HG03196 (cell line): ENCODE measurements at regions not wholly inside any gene's neighbourhood (a gene's known extent, or its start where the extent isn't known, plus 50 kb on each side); places are given as distances from the start of the nearest gene placed in this dataset.
"Not testable (repeated sequence)": the region's sequence is repeated elsewhere in the genome, so short reads cannot be mapped to it uniquely, and the experiment has no call there.

Source experiments
- ATAC-seq: cut with Tn5 transposase; IDR thresholded peaks from one replicate; pipeline ENCODE4 v1.9.1; 2021; ENCODE audit not compliant: unreplicated experiment

DNA sequence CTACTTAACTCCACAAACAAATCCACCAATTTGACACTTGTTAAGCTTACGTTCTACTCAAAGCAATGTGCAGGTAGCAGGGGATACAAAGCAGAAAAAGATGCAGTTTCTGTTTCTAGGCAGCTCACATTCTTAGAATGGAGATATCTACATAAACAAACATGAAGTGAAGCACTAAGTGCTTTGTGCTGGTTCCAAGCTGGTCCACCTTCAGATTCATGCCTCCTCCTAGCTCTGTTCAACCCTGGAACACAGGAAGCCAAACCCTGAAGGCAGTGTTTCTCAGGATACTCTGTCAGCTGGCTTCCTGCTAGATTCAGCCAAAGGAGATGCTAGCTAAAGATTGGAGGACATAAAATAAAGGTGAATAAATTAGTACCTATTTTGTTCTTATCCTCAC lies 55.3 kb upstream of the NOL4 start:
- ATAC-seq: no peak

DNA sequence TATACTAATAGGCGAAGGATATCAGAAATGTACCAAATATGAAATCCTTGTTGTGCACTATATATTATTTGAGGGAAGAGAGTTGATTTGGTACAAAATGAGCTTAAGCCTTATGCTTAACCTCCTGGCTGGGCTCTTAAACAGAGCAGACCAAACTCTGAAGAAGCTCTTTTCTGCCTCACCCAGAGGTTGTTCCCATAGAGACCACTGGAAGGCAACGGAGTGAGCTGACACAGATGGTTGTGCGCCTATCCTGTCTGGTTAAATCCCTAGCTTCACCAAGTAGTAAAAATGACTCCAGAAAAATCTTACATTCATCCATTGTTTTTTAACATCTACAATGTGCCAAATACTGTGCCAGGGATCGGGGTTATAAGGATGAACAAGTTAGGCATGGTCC lies 55.9 kb upstream of the NOL4 start:
- no peak for ATAC-seq

DNA sequence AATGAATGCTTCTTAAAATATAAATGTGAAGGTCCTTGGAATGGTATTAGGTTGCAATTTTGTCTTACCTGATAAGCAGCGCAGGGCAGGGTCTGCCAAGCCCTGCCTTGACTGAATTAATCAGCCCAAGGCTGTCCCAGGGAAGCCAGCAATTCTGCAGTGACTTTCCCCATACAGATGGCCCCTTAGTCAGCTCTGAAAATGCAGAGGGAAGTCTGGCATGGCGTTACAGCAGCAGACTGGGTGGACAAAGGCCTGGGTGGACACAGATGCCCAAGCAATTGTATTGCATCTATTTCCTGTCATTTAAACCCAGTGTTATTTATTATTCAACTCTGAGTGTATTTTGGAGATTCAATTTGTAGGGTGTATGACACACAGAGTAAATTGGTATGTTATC lies 56.6 kb upstream of the NOL4 start:
- ATAC-seq: no peak

DNA sequence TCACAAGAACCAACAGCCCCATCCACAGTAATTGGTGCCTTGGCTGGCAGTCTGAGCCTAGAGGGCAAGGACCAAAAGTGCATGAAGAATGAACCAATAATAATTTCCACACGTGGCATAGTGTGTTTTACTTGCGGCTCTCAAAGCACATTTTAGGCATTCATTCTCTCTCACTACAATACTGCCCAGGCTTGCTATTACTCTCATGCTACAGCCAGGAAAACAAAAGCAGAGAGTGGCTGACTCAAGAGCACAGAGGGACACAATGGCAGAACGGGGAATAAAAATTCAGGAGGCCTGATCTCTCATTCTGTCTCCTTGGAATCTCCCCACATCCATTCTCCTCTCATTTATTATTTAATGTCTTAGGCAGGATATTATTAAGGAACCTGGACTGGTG lies 57.0 kb upstream of the NOL4 start:
- no peak for ATAC-seq

DNA sequence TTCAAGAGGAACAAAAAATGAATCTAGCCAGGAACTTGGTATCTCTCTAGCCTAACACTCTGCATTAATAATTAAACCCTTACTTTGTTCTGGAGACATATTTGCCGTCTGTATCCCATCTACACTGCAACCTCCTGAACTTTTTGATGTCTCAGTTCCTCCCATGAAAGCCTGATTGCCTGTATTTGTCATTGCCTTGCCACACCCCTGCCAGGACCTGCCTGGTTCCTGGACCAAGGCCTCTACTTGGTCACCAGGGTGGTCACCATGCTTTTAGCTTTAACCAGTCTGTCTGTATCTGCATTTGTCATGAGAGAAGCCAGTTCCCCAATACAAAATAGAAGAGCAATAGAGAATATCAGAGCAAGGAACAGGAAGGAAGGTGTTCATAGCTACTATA lies 58.8 kb upstream of the NOL4 start:
- no peak for ATAC-seq

DNA sequence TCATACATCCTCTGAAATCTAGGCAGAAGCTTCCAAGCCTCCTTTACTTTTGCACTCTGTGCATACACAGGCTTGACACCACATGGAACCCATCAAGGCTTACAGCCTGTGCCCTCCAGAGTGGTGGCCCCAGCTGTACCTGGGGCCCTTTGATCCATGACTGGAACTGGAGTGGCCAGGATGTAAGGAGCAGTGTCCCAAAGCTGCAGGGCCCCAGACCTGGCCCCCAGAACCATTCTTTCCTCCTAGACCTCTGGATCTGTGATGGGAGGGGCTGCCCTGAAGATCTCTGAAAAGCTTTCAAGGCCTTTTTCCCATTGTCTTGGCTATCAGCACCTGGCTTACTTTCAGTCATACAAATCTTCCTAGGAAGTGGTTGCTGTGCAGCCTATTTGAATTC lies 63.1 kb upstream of the NOL4 start:
- no peak for ATAC-seq

DNA sequence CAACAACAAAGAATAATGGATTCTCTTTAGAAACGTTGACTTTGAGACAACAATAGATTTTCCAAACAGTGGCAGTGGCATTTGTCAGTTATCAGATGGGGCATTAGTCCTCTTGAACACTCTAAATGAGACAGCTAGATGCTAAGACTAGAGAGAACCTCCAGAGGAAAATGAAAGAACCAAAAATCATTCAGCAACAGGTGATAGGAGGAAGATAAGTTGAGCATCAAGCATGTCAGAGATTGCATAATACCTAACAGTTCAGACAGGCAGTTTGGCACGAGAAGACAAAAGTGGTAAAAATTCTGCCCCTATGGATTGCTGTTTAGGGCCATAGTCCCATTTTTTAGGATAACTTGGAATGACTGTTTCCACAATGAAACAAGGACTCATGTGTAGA lies 67.9 kb upstream of the NOL4 start:
- ATAC-seq: no peak

DNA sequence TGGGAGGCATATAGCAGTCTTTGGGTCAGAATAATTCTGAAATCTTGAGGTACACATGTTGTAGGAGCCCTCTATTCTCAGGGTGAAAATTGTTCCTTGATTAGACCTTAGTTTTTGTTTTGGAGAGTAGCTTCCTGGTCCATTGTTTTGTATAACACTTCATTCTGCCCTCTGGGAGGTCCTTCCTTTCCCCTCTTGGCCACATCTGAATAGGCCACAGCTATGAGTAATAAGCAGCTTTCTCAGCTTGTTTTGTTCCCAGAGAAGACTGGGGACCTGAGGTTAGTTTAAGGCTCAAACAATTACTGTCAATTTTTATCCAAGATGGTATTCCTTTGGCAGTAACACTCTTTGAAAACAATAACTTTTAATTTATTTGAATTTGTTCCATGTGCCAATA lies 72.6 kb upstream of the NOL4 start:
- ATAC-seq: no peak

DNA sequence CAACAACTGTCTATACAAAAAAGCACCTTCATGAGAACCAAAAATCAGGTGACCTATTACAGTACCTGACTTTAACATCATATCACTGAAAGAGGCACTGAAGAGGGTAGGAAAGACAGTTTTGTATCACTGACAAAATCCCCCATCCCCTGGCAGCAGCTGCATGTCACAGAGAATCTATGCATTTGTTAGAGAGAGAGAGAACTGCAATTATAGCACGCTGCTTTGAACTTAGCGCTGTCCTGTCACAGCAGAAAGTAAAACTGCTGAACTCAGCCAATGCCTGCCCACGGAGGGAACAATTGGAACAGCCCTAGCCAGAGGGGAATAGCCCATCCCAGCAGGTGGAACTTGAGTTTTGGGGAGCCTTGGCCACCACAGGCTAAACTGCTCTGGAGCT lies 75.1 kb upstream of the NOL4 start:
- ATAC-seq: no peak

DNA sequence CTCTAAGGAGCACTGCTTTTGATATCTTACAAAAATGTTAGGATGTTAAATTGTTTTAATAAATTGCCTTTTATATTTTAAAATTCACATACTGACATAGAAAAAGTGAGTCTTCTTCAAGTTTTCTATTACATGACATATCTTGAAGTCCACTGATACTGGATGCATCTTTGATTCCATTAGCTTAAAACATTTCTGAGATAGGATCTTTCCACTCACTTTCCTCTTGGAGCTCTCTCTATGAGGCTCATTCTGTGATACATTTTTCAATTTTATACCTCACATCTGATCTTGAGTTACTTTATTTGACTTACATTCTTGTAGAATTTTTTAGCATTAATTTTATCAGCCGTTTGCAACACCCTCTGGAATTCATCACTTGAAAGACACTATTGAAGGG lies 86.8 kb upstream of the NOL4 start:
- no peak for ATAC-seq

DNA sequence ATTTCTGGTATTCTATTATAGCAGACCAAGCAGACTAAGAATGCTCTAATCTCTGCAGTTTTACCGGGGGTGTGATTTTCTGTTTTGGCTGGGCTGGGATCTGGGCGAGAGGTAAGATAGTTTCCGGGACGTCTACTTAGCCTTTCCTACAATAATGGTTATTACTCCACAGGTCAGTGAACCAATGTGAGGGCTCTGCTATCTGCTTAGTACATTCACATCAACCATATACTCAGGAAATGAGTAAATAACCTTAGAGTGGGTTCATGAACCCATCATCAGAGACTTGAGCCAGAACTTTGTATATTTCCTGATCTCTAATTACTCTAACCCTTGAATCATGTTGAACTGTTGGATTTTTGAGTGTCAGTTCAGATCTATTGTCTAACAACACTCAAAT lies 90.1 kb upstream of the NOL4 start:
- ATAC-seq: no peak

DNA sequence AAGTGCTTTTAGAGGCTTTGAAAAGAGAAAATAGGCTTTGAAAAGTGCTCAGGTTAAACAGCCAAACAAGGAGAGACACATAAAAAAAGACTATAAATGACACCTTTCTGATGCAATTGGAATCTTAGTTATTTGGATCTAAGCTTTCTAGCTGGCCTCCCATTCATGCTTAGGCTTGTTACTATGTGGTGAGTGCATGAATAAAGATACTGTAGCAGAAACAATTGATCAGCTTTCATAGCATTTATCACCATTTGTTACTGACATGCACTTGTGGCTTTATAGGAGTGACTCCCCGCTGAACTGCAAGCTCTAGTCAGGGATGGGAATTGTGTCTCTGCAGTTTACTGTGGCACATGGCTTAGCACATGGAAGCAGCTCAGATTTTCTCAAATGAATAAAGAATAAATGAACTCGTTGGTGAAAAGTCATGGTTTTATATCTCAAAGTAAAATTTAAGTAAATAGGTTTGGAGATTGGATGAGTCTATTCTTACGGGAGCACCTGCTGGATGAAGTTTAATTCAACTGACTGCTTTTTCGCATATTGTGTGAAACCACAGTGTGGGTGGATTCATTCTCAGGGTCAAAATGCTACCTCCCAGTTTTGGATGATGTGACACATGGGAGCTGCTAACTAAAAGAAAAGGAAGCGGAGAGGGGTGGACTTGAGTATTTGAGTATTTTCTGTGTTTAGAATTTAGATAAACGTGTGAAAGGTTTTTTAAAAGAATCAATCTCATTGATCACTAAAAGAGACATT lies 91.1 kb upstream of the NOL4 start:
- no peak for ATAC-seq

DNA sequence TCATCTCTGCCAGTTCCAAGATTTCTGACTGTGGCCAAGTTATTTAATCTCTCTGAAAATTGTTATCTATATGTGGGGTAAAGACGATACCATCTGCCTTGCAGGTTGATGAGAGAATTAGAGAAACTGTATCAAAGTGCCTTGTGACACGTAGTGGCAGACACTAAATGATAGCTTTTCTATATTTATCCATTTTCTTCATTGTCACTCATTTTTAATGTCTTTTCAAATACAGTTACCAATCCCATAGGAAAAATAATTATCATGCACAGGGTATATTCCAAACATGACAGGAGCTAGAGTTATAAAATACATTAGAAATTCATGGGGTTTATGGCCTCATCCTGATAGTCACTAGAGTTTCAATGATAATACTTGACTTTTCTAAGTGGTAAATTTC lies 95.6 kb upstream of the NOL4 start:
- ATAC-seq: no peak

DNA sequence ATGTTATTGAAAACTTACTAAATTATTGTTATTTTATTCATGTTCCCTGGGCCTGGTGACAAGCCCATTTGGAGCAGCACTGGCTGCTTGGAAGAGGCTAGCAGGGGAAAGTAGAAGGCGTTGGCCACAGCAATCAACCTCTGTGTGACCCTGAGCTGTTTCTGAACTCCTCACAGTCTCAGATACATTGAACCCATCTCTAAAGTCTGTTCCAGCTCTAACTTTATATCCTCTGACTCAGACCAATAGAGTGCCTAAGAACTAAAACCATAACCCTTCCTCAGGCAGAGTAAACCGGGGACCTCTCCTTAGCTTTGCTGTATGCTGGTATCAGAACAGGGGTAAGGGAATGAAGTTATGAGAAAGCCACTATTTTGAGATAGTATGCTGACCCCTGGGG lies 96.4 kb upstream of the NOL4 start:
- peak; percentile 73 for ATAC-seq

DNA sequence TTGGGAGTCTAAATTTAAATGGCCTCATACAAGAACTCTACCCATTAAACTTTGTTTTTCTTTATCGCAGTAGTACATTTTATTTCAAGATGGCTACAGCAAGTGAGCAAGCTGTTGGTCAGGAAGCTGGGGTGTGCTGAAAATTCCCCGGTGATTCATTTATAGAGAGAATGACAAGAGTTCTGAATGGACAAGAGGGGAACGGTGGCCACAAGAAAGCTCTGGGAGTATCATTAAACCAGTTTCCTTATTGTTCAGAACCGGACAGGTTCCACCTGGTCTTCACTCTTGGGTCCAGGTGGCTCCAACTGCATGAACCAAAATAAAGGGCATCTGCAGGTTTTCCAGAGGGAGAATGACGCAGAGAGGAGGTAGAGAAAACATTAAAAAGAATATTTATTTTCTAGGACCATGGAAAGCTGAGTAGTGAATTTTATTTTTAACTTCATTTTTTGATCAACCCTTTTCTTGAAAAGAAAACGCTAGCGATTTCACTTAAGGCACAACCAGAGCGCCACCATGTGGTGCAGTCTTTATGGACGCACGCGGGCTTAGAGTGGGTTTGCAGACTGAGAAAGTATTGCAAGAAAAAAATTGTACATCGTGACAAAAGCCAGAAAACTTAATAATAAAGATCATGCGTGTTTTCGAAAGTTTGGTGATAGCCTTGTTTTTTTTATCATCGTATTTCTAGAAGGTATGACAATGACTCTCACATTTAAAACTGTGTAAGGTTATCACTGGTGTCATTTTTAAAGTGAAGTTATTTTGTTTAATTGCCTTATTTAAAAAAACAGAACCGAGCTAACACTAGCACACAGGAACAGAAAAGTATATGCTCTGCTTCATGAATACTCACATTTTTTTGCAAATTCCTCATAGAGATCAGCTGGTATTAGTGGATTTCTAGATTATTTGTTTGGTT lies 97.9 kb upstream of the NOL4 start:
- peak; percentile 57 for ATAC-seq

DNA sequence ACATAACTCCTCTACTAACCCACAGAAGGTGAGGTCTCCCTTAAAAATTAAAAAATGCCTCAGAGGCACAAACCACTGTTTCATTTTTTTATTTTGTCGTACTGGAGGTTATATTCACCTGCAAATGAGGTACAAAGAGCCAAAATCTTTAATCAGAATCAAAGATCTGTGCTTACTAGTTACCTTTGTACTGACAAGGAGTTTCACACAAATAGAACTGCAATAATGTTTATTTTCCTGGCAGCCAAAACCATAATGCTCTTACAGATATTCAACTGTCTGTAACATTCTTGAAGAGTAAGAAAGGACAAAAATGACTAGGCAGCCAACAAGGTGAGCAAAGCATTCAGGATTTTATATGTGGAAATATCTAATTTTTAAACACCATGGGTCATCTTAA lies 105.1 kb upstream of the NOL4 start:
- ATAC-seq: no peak

DNA sequence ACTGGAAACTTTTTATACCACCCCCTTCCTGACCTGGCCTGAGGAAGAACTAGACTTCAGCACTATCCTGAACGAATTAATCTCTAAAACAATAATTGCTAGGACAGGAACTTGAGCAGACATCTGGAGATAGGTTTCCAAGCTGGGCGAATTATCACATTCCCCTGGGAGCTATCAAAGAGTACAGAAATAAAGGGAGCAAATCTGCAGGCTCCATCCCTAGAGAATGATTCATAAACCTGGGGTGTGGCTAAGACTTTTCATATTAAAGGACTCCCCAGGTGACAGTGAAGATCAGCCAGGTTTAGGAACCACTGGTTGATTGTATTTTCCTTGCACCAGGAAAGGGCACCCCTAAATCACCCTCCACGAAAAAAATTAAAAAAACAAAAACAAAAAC lies 105.6 kb upstream of the NOL4 start:
- no peak for ATAC-seq

DNA sequence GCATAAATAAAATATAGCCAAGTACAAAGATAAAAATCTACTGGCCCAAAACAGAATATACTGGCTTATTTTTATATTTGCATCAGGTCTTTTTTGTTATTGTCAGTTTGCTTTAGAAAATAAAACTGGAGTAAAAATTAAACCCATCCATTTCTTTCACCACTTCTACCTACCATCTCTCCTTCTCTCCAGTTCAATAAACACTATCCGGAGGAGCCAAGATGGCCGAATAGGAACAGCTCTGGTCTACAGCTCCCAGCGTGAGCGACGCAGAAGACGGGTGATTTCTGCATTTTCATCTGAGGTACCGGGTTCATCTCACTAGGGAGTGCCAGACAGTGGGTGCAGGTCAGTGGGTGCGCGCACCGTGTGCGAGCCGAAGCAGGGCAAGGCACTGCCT lies 106.2 kb upstream of the NOL4 start:
- ATAC-seq: not testable (repeated sequence)

DNA sequence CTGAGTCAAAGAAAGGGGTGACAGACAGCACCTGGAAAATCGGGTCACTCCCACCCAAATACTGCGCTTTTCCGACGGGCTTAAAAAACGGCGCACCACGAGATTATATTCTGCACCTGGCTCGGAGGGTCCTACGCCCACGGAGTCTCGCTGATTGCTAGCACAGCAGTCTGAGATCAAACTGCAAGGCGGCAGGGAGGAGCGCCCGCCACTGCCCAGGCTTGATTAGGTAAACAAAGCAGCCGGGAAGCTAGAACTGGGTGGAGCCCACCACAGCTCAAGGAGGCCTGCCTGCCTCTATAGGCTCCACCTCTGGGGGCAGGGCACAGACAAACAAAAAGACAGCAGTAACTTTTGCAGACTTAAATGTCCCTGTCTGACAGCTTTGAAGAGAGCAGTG lies 106.6 kb upstream of the NOL4 start:
- not testable (repeated sequence) for ATAC-seq

DNA sequence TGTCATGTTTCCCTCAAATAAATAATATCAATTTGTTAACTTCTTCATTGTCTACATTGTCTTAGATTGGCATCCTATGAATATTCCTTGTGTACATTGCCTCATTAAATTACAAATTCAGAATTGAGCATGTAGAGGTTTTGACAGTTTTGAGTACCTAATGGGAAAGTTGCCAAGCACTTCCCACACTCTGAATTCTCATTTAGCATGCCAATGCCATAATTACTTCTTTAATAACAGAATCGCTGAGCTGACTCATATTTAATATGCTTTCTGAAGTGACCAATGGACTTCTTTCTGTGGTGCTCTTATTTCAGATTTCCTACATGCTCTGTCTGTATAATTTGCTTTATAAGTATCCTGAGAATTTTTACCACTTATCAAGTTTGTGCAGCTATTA lies 114.4 kb upstream of the NOL4 start:
- ATAC-seq: no peak

DNA sequence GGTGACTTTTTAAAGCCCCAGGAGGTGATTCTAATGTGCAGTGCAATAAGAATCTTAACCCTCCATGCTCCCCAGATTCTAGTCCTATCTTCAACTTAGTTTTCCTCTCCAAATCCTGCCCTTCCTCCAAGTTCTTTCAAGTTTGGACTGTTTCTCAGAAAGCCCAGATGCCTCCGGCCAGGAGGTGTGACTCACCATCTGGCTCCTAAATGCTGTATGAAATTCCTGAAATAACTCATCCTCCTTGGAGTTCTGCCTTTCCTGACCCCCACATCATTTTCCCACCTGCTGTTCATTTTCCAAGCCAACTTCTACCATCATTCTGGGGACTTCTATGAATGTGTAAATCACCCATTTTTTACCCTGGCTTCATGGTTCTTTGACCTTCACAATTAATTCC lies 118.2 kb upstream of the NOL4 start:
- no peak for ATAC-seq

DNA sequence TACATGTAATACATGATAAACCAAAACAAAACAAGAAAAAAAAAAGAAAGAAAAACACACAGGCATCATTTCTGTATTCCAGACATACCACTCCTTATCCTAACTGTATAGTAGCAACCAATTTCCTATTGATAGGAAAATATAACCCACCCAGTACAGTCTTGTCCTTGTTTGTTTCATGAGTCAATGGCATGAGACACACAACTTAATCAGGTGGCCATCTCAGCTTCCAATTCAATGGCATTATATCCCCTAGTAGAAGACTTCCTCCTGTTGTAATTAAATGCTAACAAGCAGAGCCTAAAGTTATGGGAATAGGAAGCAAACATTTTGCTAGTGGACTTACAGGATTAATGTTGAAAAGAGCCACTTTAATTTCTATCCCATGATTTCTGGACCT lies 121.0 kb upstream of the NOL4 start:
- ATAC-seq: no peak
